Transverse colon (tissue), 4 donors: ENCODE measurements at regions not wholly inside any gene's neighbourhood (a gene's known extent, or its start where the extent isn't known, plus 50 kb on each side); places are given as distances from the start of the nearest gene placed in this dataset.

Source experiments
- CTCF ChIP-seq, 5 experiments: fragments of 200-600 bp in 3 of 5; fragments of 450-650 bp in 2 of 5; sonication (generic) in 3 of 5; IDR thresholded peaks; 1 replicate in 2 of 5; 2 replicates in 3 of 5; pipeline ENCODE4 v1.5.1; 2016 to 2017; ENCODE audit warnings: antibody characterized with exemption in 5 of 5, inconsistent platforms in 3 of 5, mild to moderate bottlenecking in 2 of 5, moderate library complexity in 1 of 5
- POLR2AphosphoS5 ChIP-seq, 3 donors: sonication (generic); formaldehyde crosslinking; IDR thresholded peaks; one replicate each; pipeline ENCODE4 v1.6.1; 2016; ENCODE audit warnings: antibody characterized with exemption in 3 of 3

DNA sequence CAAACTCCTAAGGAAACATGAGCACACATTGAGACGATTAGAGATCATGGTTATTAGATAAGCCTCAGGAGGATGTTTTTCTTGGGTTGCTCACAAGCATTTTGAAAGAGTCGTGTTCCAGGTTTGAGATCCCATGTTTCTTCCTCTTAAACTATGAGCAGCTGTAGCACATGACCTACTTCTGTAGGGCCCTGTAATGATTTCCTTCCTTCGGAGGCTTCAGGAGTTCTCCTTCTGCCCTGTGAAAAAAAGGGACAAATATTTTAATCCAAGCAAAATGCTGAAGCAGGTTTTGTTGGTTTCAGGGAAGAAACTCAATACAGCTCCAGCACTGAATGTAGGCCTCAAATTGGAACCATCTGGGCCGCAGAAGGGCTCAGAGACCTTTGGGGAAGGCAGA, 82.6 kb downstream of the POU3F3 start:
- TF ChIP-seq CTCF (IDR thresholded peaks at IDR 0.05): no peak
- TF ChIP-seq POLR2AphosphoS5 (IDR thresholded peaks at IDR 0.05): no peak
